Neural cell (in vitro differentiated cells): ENCODE measurements at regions not wholly inside any gene's neighbourhood (a gene's known extent, or its start where the extent isn't known, plus 50 kb on each side); places are given as distances from the start of the nearest gene placed in this dataset.

Source experiments
- H2AFZ ChIP-seq: fragments of 200-600, 300-800 bp; sonication (generic), shearing (Covaris generic); 2 replicates; pipeline ENCODE4 v1.6.0; 2014; ENCODE audit warnings: low read depth, mild to moderate bottlenecking, antibody characterized with exemption, low read length, moderate library complexity
- H3F3A ChIP-seq: fragments of 200-600 bp; shearing (Covaris generic); 2 replicates; pipeline ENCODE4 v1.6.1; 2016; ENCODE audit warnings: mild to moderate bottlenecking, moderate library complexity, mixed read lengths, antibody characterized with exemption, low read length; ENCODE audit not compliant: insufficient read depth, poor library complexity, severe bottlenecking
- H3K27ac ChIP-seq: fragments of 200-600, 300-800 bp; sonication (generic), shearing (Covaris generic); 2 replicates; pipeline ENCODE4 v1.5.1; 2014; ENCODE audit warnings: mild to moderate bottlenecking, low read length, moderate library complexity
- H3K27me3 ChIP-seq: fragments of 300-800, 200-600 bp; sonication (generic), shearing (Covaris generic); 2 replicates; pipeline ENCODE4 v1.6.0; 2014; ENCODE audit warnings: mild to moderate bottlenecking, low read depth, low read length, moderate library complexity; ENCODE audit not compliant: insufficient read depth
- H3K36me3 ChIP-seq: fragments of 300-800, 200-600 bp; sonication (generic), shearing (Covaris generic); 2 replicates; pipeline ENCODE4 v1.5.1; 2014; ENCODE audit warnings: mild to moderate bottlenecking, antibody characterized with exemption, low read length, moderate library complexity; ENCODE audit not compliant: insufficient read depth
- H3K4me2 ChIP-seq: fragments of 300-800, 200-600 bp; sonication (generic), shearing (Covaris generic); 2 replicates; pipeline ENCODE4 v1.6.0; 2014; ENCODE audit warnings: mild to moderate bottlenecking, low read length
- H3K4me3 ChIP-seq: fragments of 300-800, 200-600 bp; sonication (generic), shearing (Covaris generic); 2 replicates; pipeline ENCODE4 v1.5.1; 2014; ENCODE audit warnings: mild to moderate bottlenecking, low read length, moderate library complexity
- H3K79me2 ChIP-seq: fragments of 200-600 bp; shearing (Covaris generic); replicated peaks from 2 replicates; pipeline ENCODE4 v1.6.0; 2014; ENCODE audit warnings: mild to moderate bottlenecking, low read length, moderate library complexity; ENCODE audit not compliant: insufficient read depth
- H3K9ac ChIP-seq: fragments of 300-800, 200-600 bp; sonication (generic), shearing (Covaris generic); 2 replicates; pipeline ENCODE4 v1.6.1; 2016; ENCODE audit warnings: mild to moderate bottlenecking, low read length, mixed read lengths
- H3K9me2 ChIP-seq: fragments of 200-600 bp; shearing (Covaris generic); 2 replicates; pipeline ENCODE4 v1.6.1; 2016; ENCODE audit warnings: mild to moderate bottlenecking, low read length, mixed read lengths; ENCODE audit not compliant: insufficient read depth
- H3K9me3 ChIP-seq: fragments of 200-600, 300-800 bp; sonication (generic), shearing (Covaris generic); 2 replicates; pipeline ENCODE4 v1.6.1; 2016; ENCODE audit warnings: mild to moderate bottlenecking, mixed run types, low read length, moderate library complexity, mixed read lengths
- H4K20me1 ChIP-seq: fragments of 200-600 bp; shearing (Covaris generic); 2 replicates; pipeline ENCODE4 v1.6.1; 2016; ENCODE audit warnings: mild to moderate bottlenecking, mixed run types; ENCODE audit not compliant: insufficient read depth
- CTCF ChIP-seq: fragments of 450-650 bp; IDR thresholded peaks from 2 replicates; pipeline ENCODE4 v1.5.1; 2014; ENCODE audit warnings: antibody characterized with exemption, mild to moderate bottlenecking, moderate library complexity; ENCODE audit not compliant: poor library complexity, severe bottlenecking
- EP300 ChIP-seq: fragments of 450-650 bp; conservative IDR thresholded peaks from 2 replicates; pipeline ENCODE4 v1.6.1; 2014; ENCODE audit warnings: antibody characterized with exemption, mild to moderate bottlenecking, moderate library complexity; ENCODE audit not compliant: poor library complexity, severe bottlenecking
- EZH2 ChIP-seq: fragments of 200-600, 300-800 bp; shearing (Covaris generic), sonication (generic); IDR thresholded peaks from 2 replicates; pipeline ENCODE4 v1.6.1; 2014; ENCODE audit warnings: antibody characterized with exemption, low read length, borderline replicate concordance, mild to moderate bottlenecking; ENCODE audit not compliant: insufficient read depth, poor library complexity, severe bottlenecking
- MXI1 ChIP-seq: fragments of 450-650 bp; conservative IDR thresholded peaks from 2 replicates; pipeline ENCODE4 v1.6.1; 2014; ENCODE audit warnings: antibody characterized with exemption, mild to moderate bottlenecking; ENCODE audit not compliant: poor library complexity, severe bottlenecking
- POLR2AphosphoS5 ChIP-seq: IDR thresholded peaks from 2 replicates; pipeline ENCODE4 v1.6.1; 2012
- RAD21 ChIP-seq: fragments of 450-650 bp; conservative IDR thresholded peaks from 2 replicates; pipeline ENCODE4 v1.6.1; 2014; ENCODE audit warnings: antibody characterized with exemption, mild to moderate bottlenecking, moderate library complexity
- REST ChIP-seq: IDR thresholded peaks from 2 replicates; pipeline ENCODE4 v1.6.1; 2012; ENCODE audit warnings: borderline replicate concordance
- SMC3 ChIP-seq: fragments of 450-650 bp; conservative IDR thresholded peaks from 2 replicates; pipeline ENCODE4 v1.6.1; 2014; ENCODE audit warnings: antibody characterized with exemption, mild to moderate bottlenecking, moderate library complexity; ENCODE audit not compliant: poor library complexity
- TAF1 ChIP-seq: IDR thresholded peaks from 2 replicates; pipeline ENCODE4 v1.6.1; 2012; ENCODE audit warnings: low read depth

GRCh38 chrY:7877458-7877857 is 965.9 kb upstream of the AMELY start:
- Histone ChIP-seq H3K79me2 (no peaks in the 10 kb centered on the region), H3K36me3 (no peaks in the 10 kb centered on the region), H3K27ac (no peak overlapping the region), H3K4me2 (no peak overlapping the region), H3K9me3 (no peaks in the 10 kb centered on the region), H3K9me2 (no peaks in the 10 kb centered on the region), H3F3A (no peaks in the 10 kb centered on the region), H3K27me3 (no peaks in the 10 kb centered on the region), H4K20me1 (no peaks in the 10 kb centered on the region), H2AFZ (no peak overlapping the region), H3K9ac (no peak overlapping the region), H3K4me3 (no peak overlapping the region)
- TF ChIP-seq POLR2AphosphoS5 = no peak
- TF ChIP-seq MXI1 = no peak
- no peak for TF ChIP-seq REST
- TF ChIP-seq EP300 = no peak
- no peak for TF ChIP-seq EZH2
- no peak for TF ChIP-seq CTCF
- no peak for TF ChIP-seq RAD21
- no peak for TF ChIP-seq SMC3
- TF ChIP-seq TAF1 = no peak

GRCh38 chrY:7874080-7874479 is 962.5 kb upstream of the AMELY start:
- TF ChIP-seq SMC3 (peak; percentile 48), RAD21 (peak; percentile 57), CTCF (peak; percentile 51), TAF1 (no peak)

More at GRCh38 chrY:7874080-7874479, 962.5 kb upstream of the AMELY start:
- H3K36me3 ChIP-seq = no peaks in the 10 kb centered on the region
- no peaks in the 10 kb centered on the region for H4K20me1 ChIP-seq
- H3K9me3 ChIP-seq = no peaks in the 10 kb centered on the region
- H2AFZ ChIP-seq = no peak overlapping the region
- H3K27me3 ChIP-seq = no peaks in the 10 kb centered on the region
- no peak overlapping the region for H3K27ac ChIP-seq
- no peaks in the 10 kb centered on the region for H3F3A ChIP-seq
- no peak overlapping the region for H3K4me2 ChIP-seq
- no peaks in the 10 kb centered on the region for H3K9me2 ChIP-seq
- no peak overlapping the region for H3K9ac ChIP-seq
- H3K79me2 ChIP-seq = no peaks in the 10 kb centered on the region
- no peak overlapping the region for H3K4me3 ChIP-seq
